Esophagus squamous epithelium (tissue), 5 donors: ENCODE measurements at regions not wholly inside any gene's neighbourhood (a gene's known extent, or its start where the extent isn't known, plus 50 kb on each side); places are given as distances from the start of the nearest gene placed in this dataset.

Experiments used
- DNase-seq: peaks from one replicate; lab custom pipeline; 2025; lab: John Stamatoyannopoulos, UW
- H3K27ac ChIP-seq, 4 donors: fragments of 200-600 bp; sonication (generic); one replicate each; pipeline ENCODE4 v1.5.1; 2016 to 2019; ENCODE audit warnings: mild to moderate bottlenecking in 1 of 4
- H3K27me3 ChIP-seq, 4 donors: fragments of 200-600 bp; sonication (generic); 1 replicate in 3 of 4; 2 replicates in 1 of 4; pipeline versions ENCODE4 v1.5.1 to v1.6.0; 2017 to 2021; ENCODE audit warnings: antibody characterized with exemption in 1 of 4
- H3K36me3 ChIP-seq, 3 donors: fragments of 200-600 bp; sonication (generic); one replicate each; pipeline ENCODE4 v1.5.1; 2016 to 2019
- H3K4me1 ChIP-seq, 3 donors: fragments of 200-600 bp; sonication (generic); one replicate each; pipeline ENCODE4 v1.5.1; 2017 to 2019
- H3K4me3 ChIP-seq, 4 donors: fragments of 200-600 bp; sonication (generic); 1 replicate in 3 of 4; 2 replicates in 1 of 4; pipeline ENCODE4 v1.5.1; 2016 to 2019; ENCODE audit warnings: mild to moderate bottlenecking in 2 of 4, moderate library complexity in 1 of 4
- H3K9me3 ChIP-seq, 3 donors: fragments of 200-600 bp; sonication (generic); one replicate each; pipeline ENCODE4 v1.5.1; 2016 to 2019
- CTCF ChIP-seq, 6 experiments: fragments of 450-650 bp in 4 of 6; fragments of 200-600 bp in 2 of 6; sonication (generic) in 2 of 6; IDR thresholded peaks; one replicate each; pipeline ENCODE4 v1.5.1; 2016 to 2019; ENCODE audit warnings: antibody characterized with exemption in 6 of 6, mild to moderate bottlenecking in 4 of 6, moderate library complexity in 4 of 6
- POLR2A ChIP-seq, 4 donors: fragments of 450-650 bp; IDR thresholded peaks; one replicate each; pipeline ENCODE4 v1.6.1; 2017; ENCODE audit warnings: antibody characterized with exemption in 4 of 4, mild to moderate bottlenecking in 4 of 4, moderate library complexity in 3 of 4
- WGBS, 2 donors: methylation state at CpG; one replicate each; pipeline ENCODE4 v1.1.5; 2018; 5-methylcytosine and 5-hydroxymethylcytosine counted together
- intact Hi-C: fragments of 100-400 bp; cut with DNase I; formaldehyde crosslinking; loops from one replicate; pipeline ENCODE4 v1.15.0; 2022
- donor health status: DM: yes; HTN: yes; CAD: no.

DNA sequence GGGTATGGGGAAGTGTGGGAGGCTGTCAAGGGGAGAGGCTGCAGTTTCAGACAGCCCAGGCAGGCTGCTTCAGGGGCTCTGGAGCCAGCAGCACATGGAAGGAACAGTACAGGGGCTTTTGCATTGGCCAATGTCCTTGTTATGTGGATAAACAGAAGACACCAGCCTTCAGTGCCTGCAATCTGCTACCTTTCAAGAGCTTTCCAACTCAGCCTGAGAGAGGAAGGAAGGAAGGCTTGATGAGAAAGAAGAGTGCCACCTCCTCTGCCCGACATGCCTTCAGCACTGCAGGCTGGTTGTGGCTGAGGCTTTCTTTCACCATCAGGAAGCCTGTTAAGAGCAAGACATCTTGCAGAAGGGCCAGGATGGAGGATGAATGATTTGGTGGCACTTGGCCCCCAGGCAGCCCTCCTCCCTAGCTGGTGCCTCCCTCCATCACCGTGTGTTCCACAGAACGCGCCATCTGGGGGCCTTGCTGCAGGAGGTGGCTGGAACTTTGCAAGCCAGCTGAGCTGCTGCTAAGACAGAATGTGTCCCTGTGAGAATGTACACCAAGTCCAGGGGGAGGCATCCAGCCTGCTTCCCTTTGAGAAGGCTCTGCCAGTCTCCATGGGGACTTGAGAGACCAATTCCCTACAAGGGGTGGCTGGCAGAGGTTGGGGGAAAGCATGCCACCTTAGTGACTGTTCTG lies 372.4 kb upstream of the PROX1 start:
- no peaks in the 10 kb centered on the region for H3K36me3 ChIP-seq
- H3K27me3 ChIP-seq, result no peaks in the 10 kb centered on the region
- DNase-seq, result no peak
- H3K4me1 ChIP-seq, result no peaks in the 10 kb centered on the region
- intact Hi-C loops, result no loop called here
- H3K9me3 ChIP-seq, result no peaks in the 10 kb centered on the region
- no peak overlapping the region for H3K27ac ChIP-seq
- no peak overlapping the region for H3K4me3 ChIP-seq
- TF ChIP-seq POLR2A (IDR thresholded peaks at IDR 0.05), result no peak
- TF ChIP-seq CTCF (IDR thresholded peaks at IDR 0.05), result no peak
- whole genome bisulfite sequencing, 2 donors, result 60 to 75% methylated on average over 1 to 2 of the region's 4 CpGs

DNA sequence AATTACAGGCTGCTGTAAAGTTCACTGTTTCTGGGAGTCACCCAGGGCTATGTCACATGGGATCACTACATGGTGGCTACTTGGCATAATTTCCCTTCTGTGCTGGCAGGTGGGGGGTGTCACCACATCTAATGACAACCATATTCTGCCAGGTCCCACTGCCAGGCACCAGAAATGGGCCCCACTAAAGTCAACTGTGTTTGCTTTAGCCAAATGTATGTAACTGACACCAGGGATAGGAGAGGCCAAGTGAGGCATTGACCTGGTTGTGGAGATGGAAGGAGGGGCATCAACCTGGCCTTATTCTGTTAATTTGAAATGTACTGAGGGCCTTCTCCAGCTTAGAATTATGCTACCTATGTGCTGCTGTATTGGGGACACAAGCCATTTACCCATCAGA lies 370.6 kb upstream of the PROX1 start:
- intact Hi-C loops, result no loop called here
- Histone ChIP-seq H3K4me3 (no peak overlapping the region), H3K27ac (no peak overlapping the region), H3K9me3 (no peaks in the 10 kb centered on the region), H3K36me3 (no peaks in the 10 kb centered on the region), H3K4me1 (no peaks in the 10 kb centered on the region), H3K27me3 (no peaks in the 10 kb centered on the region)
- DNase-seq, result no peak
- TF ChIP-seq POLR2A (IDR thresholded peaks at IDR 0.05) (no peak), CTCF (IDR thresholded peaks at IDR 0.05) (no peak)

DNA sequence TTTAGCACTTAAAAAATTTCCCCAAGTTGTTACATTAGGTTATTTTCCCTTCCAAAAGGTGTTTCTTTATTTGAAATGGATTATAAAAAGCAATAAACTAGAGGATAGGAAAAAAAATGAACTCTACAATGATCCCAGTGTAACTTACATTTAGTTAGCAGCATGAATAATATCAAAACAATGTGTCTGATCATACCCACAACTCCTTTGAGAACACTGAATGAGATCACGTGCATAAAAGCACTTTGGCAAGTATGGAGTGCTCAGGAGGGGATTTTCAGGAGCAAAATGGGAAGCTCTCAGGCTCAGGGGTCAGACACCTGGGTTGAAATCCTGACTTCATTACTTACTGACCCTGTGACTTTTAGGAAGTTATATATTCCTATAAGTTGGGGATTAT lies 369.7 kb upstream of the PROX1 start:
- Histone ChIP-seq H3K27me3 (no peaks in the 10 kb centered on the region), H3K4me3 (no peak overlapping the region), H3K9me3 (no peaks in the 10 kb centered on the region), H3K27ac (no peak overlapping the region), H3K36me3 (no peaks in the 10 kb centered on the region), H3K4me1 (no peaks in the 10 kb centered on the region)
- TF ChIP-seq CTCF (IDR thresholded peaks at IDR 0.05), result no peak
- TF ChIP-seq POLR2A (IDR thresholded peaks at IDR 0.05), result no peak
- intact Hi-C loops, result no loop called here
- DNase-seq, result no peak
- WGBS, 2 donors, result 17 to 40% methylated on average over 1 of the region's 1 CpG

- no peak for DNase-seq
- H3K4me1 ChIP-seq, result no peaks in the 10 kb centered on the region
- intact Hi-C loops, result no loop called here
- no peaks in the 10 kb centered on the region for H3K27me3 ChIP-seq
- H3K9me3 ChIP-seq, result no peaks in the 10 kb centered on the region
- H3K27ac ChIP-seq, result no peak overlapping the region
- no peak for TF ChIP-seq POLR2A (IDR thresholded peaks at IDR 0.05)
- no peak for TF ChIP-seq CTCF (IDR thresholded peaks at IDR 0.05)
- H3K4me3 ChIP-seq, result no peak overlapping the region
- 85 to 89% methylated on average over 1 of the region's 1 CpG for WGBS, 2 donors
- no peaks in the 10 kb centered on the region for H3K36me3 ChIP-seq
Measured at GRCh38 chr1:213619026-213619425, 368.7 kb upstream of the PROX1 start.

GRCh38 chr1:213621077-213621476 lies 366.7 kb upstream of the PROX1 start:
- Histone ChIP-seq H3K4me3 (no peak overlapping the region), H3K27ac (no peak overlapping the region), H3K4me1 (no peaks in the 10 kb centered on the region), H3K36me3 (no peaks in the 10 kb centered on the region), H3K27me3 (no peaks in the 10 kb centered on the region), H3K9me3 (no peaks in the 10 kb centered on the region)
- WGBS, 2 donors, result 62 to 63% methylated on average over 6 of the region's 6 CpGs
- DNase-seq, result no peak
- intact Hi-C loops, result no loop called here
- no peak for TF ChIP-seq POLR2A (IDR thresholded peaks at IDR 0.05)
